CD4-positive, alpha-beta T cell (primary cell): ENCODE measurements at regions not wholly inside any gene's neighbourhood (a gene's known extent, or its start where the extent isn't known, plus 50 kb on each side); places are given as distances from the start of the nearest gene placed in this dataset.

ENCODE experiments used
- ATAC-seq: fragments of 200-7000 bp; cut with Tn5 transposase; one replicate; pipeline ENCODE4 v1.10.0; 2022; ENCODE audit warnings: mild to moderate bottlenecking; ENCODE audit not compliant: poor library complexity
- CTCF ChIA-PET: fragments of 350-600 bp; sonication (Branson Sonifier 250); formaldehyde crosslinking; loops from one replicate; lab custom pipeline; 2021; ENCODE audit warnings: antibody characterized with exemption, inconsistent platforms; lab: Charles Lee
- POLR2A ChIA-PET: fragments of 350-600 bp; sonication (Branson Sonifier 250); formaldehyde crosslinking; loops from one replicate; lab custom pipeline; 2021; ENCODE audit warnings: antibody characterized with exemption, inconsistent platforms; lab: Charles Lee
- DNase-seq, 14 experiments: peaks; one replicate each; pipeline ENCODE4 v3.0.0-alpha.2; 2013 to 2020; ENCODE audit warnings: mixed read lengths in 2 of 14
- H3K27ac ChIP-seq, 2 donors: one replicate each; pipeline versions ENCODE4 v1.5.1 to v1.7.0; 2013; ENCODE audit warnings: low read length in 2 of 2, low read depth in 1 of 2, mild to moderate bottlenecking in 1 of 2
- H3K27me3 ChIP-seq, 2 experiments: 1 replicate in 1 of 2; 2 replicates in 1 of 2; pipeline versions ENCODE4 v1.6.1 to v1.7.0; 2013; ENCODE audit warnings: low read length in 2 of 2, control low read depth in 1 of 2, mild to moderate bottlenecking in 1 of 2, moderate library complexity in 1 of 2; ENCODE audit not compliant: insufficient read depth in 2 of 2, control insufficient read depth in 1 of 2
- H3K36me3 ChIP-seq: one replicate; pipeline ENCODE4 v1.6.1; 2013; ENCODE audit warnings: low read length, control low read depth; ENCODE audit not compliant: insufficient read depth
- H3K4me1 ChIP-seq: one replicate; pipeline ENCODE4 v1.6.1; 2013; ENCODE audit warnings: low read length, control low read depth; ENCODE audit not compliant: insufficient read depth
- H3K4me3 ChIP-seq: one replicate; pipeline ENCODE4 v1.5.1; 2013; ENCODE audit warnings: mild to moderate bottlenecking, low read length, moderate library complexity
- H3K9me3 ChIP-seq, 2 experiments: 1 replicate in 1 of 2; 2 replicates in 1 of 2; pipeline versions ENCODE4 v1.6.1 to v1.7.0; 2013; ENCODE audit warnings: low read length in 2 of 2, mild to moderate bottlenecking in 2 of 2, control low read depth in 1 of 2, moderate library complexity in 1 of 2; ENCODE audit not compliant: control insufficient read depth in 1 of 2, insufficient read depth in 1 of 2
- H3K27ac Mint-ChIP-seq: one replicate; pipeline ENCODE4 v1.8.0; 2020; ENCODE audit warnings: mixed read lengths
- H3K27me3 Mint-ChIP-seq: one replicate; pipeline ENCODE4 v1.8.0; 2021; ENCODE audit warnings: mixed read lengths
- H3K36me3 Mint-ChIP-seq: one replicate; pipeline ENCODE4 v1.8.0; 2021; ENCODE audit warnings: low read depth, mixed read lengths
- H3K4me1 Mint-ChIP-seq: one replicate; pipeline ENCODE4 v1.8.0; 2021; ENCODE audit warnings: low read depth, mixed read lengths
- H3K4me3 Mint-ChIP-seq: one replicate; pipeline ENCODE4 v1.8.0; 2020; ENCODE audit warnings: mild to moderate bottlenecking, mixed read lengths
- H3K9me3 Mint-ChIP-seq: one replicate; pipeline ENCODE4 v1.8.0; 2020; ENCODE audit warnings: mixed read lengths
- intact Hi-C, 2 experiments: fragments of 100-400 bp; cut with DNase I in 1 of 2; cut with micrococcal nuclease in 1 of 2; formaldehyde crosslinking; loops; one replicate each; pipeline versions ENCODE4 v1.15.1 to v1.9.0; 2023 to 2025; cut with DNase I, micrococcal nuclease
- TF ChIP-seq, protein P1 (sequence below): fragments of 200-600 bp; IDR thresholded peaks from one replicate; pipeline ENCODE4 v1.8.0; 2022; ENCODE audit warnings: antibody characterized with exemption, mild to moderate bottlenecking

DNA sequence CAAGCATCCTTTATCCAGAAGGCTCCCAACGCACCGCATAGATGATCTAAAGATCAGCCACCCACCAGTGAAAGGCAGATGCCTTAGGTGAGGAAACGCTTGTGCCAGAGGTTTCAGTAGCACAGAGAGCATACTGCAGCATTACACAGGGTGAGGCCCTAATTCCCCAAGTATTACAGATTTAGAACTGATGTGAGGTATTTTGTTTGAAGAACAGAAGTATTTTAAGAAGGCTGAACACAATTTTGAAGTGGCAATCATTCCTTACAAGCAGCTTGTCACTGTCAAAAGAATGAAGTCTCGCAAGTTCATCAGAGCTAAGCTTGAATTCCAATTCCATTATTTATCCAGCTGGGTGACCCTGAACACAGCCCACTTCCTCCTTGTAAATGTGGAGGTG lies 70.0 kb upstream of the FAT3 start:
- peaks cover 0 to 13% of the 10 kb centered on the region in 2 experiments for H3K9me3 ChIP-seq
- H3K27ac ChIP-seq = no peak overlapping the region
- H3K36me3 Mint-ChIP-seq = no peaks in the 10 kb centered on the region
- POLR2A ChIA-PET = no interaction called here
- TF ChIP-seq, protein P1, sequence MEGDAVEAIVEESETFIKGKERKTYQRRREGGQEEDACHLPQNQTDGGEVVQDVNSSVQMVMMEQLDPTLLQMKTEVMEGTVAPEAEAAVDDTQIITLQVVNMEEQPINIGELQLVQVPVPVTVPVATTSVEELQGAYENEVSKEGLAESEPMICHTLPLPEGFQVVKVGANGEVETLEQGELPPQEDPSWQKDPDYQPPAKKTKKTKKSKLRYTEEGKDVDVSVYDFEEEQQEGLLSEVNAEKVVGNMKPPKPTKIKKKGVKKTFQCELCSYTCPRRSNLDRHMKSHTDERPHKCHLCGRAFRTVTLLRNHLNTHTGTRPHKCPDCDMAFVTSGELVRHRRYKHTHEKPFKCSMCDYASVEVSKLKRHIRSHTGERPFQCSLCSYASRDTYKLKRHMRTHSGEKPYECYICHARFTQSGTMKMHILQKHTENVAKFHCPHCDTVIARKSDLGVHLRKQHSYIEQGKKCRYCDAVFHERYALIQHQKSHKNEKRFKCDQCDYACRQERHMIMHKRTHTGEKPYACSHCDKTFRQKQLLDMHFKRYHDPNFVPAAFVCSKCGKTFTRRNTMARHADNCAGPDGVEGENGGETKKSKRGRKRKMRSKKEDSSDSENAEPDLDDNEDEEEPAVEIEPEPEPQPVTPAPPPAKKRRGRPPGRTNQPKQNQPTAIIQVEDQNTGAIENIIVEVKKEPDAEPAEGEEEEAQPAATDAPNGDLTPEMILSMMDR = no peak
- no peaks in the 10 kb centered on the region for H3K9me3 Mint-ChIP-seq
- H3K27me3 ChIP-seq = no peaks in the 10 kb centered on the region
- H3K4me1 Mint-ChIP-seq = no peaks in the 10 kb centered on the region
- H3K4me3 ChIP-seq = no peak overlapping the region
- ATAC-seq (no peak), DNase-seq (no peak)
- H3K36me3 ChIP-seq = no peaks in the 10 kb centered on the region
- no peaks in the 10 kb centered on the region for H3K27me3 Mint-ChIP-seq
- H3K4me1 ChIP-seq = no peaks in the 10 kb centered on the region
- intact Hi-C loops = no loop called here
- no peak overlapping the region for H3K4me3 Mint-ChIP-seq
- CTCF ChIA-PET = no interaction called here
- no peak overlapping the region for H3K27ac Mint-ChIP-seq

DNA sequence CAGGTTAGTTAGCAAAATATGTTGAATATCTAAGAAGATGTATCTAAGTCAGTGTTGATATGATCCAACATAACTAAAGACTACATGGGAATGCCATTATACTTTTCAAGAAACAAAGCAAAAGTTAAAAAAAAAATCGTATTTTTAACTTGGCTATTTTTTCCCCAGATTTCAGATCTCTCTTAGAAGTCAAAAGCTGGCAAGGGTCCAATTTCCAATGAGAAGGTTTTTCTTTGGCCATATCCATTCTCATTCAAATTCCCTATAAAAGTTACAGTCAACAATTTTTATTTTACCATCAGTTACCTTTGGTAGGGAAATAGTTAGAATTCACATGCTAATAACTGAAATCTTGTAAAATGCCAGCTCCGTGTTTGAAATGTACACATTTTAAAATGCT lies 70.5 kb upstream of the FAT3 start:
- Mint-ChIP-seq H3K9me3 (no peaks in the 10 kb centered on the region), H3K27me3 (no peaks in the 10 kb centered on the region), H3K4me1 (no peaks in the 10 kb centered on the region), H3K36me3 (no peaks in the 10 kb centered on the region), H3K27ac (no peak overlapping the region), H3K4me3 (no peak overlapping the region)
- POLR2A ChIA-PET = no interaction called here
- no peak overlapping the region for H3K4me3 ChIP-seq
- CTCF ChIA-PET = no interaction called here
- DNase-seq = no peak
- H3K36me3 ChIP-seq = no peaks in the 10 kb centered on the region
- H3K4me1 ChIP-seq = no peaks in the 10 kb centered on the region
- no peaks in the 10 kb centered on the region for H3K27me3 ChIP-seq
- intact Hi-C loops = no loop called here
- H3K9me3 ChIP-seq = peaks cover 0 to 13% of the 10 kb centered on the region in 2 experiments
- TF ChIP-seq, protein P1 = no peak
- no peak overlapping the region for H3K27ac ChIP-seq
- no peak for ATAC-seq

DNA sequence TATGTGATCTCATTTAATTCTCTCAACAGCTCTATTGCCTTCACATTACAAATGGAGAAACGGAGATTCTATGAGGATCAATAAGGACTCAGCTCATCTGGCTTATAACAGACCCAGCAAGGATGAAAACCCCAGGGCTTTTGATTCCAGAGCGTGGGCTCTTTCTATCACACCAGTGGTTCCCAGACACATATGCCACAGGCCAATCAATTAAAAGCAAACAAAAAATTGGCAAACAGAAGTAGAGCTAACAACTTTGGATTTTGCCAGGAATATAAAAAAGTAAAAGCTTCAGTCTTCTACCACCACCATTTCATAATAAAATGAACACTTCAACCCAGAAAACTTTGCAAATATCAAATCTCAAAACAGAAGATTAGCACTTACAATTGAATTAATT lies 71.1 kb upstream of the FAT3 start:
- Mint-ChIP-seq H3K36me3 (no peaks in the 10 kb centered on the region), H3K4me1 (no peaks in the 10 kb centered on the region), H3K9me3 (no peaks in the 10 kb centered on the region), H3K27ac (no peak overlapping the region), H3K27me3 (no peaks in the 10 kb centered on the region), H3K4me3 (no peak overlapping the region)
- H3K27ac ChIP-seq = no peak overlapping the region
- ATAC-seq (no peak), DNase-seq (no peak)
- POLR2A ChIA-PET = no interaction called here
- H3K4me1 ChIP-seq = no peaks in the 10 kb centered on the region
- peaks cover 0 to 13% of the 10 kb centered on the region in 2 experiments for H3K9me3 ChIP-seq
- intact Hi-C loops = no loop called here
- H3K27me3 ChIP-seq = no peaks in the 10 kb centered on the region
- no peaks in the 10 kb centered on the region for H3K36me3 ChIP-seq
- H3K4me3 ChIP-seq = no peak overlapping the region
- CTCF ChIA-PET = no interaction called here
- TF ChIP-seq, protein P1 = no peak
